ENCODE measurements at regions not wholly inside any gene's neighbourhood (a gene's known extent, or its start where the extent isn't known, plus 50 kb on each side); places are given as distances from the start of the nearest gene placed in this dataset.

GRCh38 chr3:194275721-194276120 is 75.4 kb downstream of the CPN2 start:
- no peak for TF ChIP-seq POLR2A (IDR thresholded peaks at IDR 0.05; ENCODE audit: low read depth, low read length)
- TF ChIP-seq TAF1 (IDR thresholded peaks at IDR 0.05; ENCODE audit: borderline replicate concordance, low read depth, low read length) = no peak
